Liver (tissue), 8 donors: ENCODE measurements at regions not wholly inside any gene's neighbourhood (a gene's known extent, or its start where the extent isn't known, plus 50 kb on each side); places are given as distances from the start of the nearest gene placed in this dataset.

Experiments
- DNase-seq: peaks from one replicate; pipeline ENCODE4 v3.0.0-alpha.2; 2017; ENCODE audit warnings: low spot score
- H3K27ac ChIP-seq, 2 donors: one replicate each; pipeline ENCODE4 v1.7.0; 2013; ENCODE audit warnings: inconsistent platforms in 2 of 2, low read length in 2 of 2, control low read depth in 1 of 2, low read depth in 1 of 2, mild to moderate bottlenecking in 1 of 2
- H3K27me3 ChIP-seq, 4 donors: one replicate each; pipeline versions ENCODE4 v1.6.1 to v1.7.0; 2013; ENCODE audit warnings: low read length in 3 of 4, inconsistent platforms in 1 of 4, mild to moderate bottlenecking in 1 of 4, moderate library complexity in 1 of 4; ENCODE audit not compliant: control insufficient read depth in 4 of 4, insufficient read depth in 4 of 4
- H3K36me3 ChIP-seq, 4 donors: one replicate each; pipeline versions ENCODE4 v1.6.1 to v1.7.0; 2013; ENCODE audit warnings: low read length in 3 of 4, mild to moderate bottlenecking in 3 of 4, low read depth in 1 of 4, moderate library complexity in 1 of 4; ENCODE audit not compliant: control insufficient read depth in 4 of 4, insufficient read depth in 3 of 4
- H3K4me1 ChIP-seq, 4 donors: one replicate each; pipeline versions ENCODE4 v1.6.1 to v1.7.0; 2013; ENCODE audit warnings: low read length in 3 of 4, mild to moderate bottlenecking in 3 of 4, moderate library complexity in 1 of 4; ENCODE audit not compliant: control insufficient read depth in 4 of 4, insufficient read depth in 4 of 4
- H3K4me3 ChIP-seq, 3 donors: one replicate each; pipeline versions ENCODE4 v1.6.1 to v1.7.0; 2013; ENCODE audit warnings: low read length in 3 of 3, control low read depth in 1 of 3, low read depth in 1 of 3, mild to moderate bottlenecking in 1 of 3
- H3K9ac ChIP-seq, 2 donors: one replicate each; pipeline ENCODE4 v1.7.0; 2013; ENCODE audit warnings: low read length in 2 of 2, mild to moderate bottlenecking in 2 of 2, moderate library complexity in 2 of 2, control low read depth in 1 of 2, low read depth in 1 of 2
- H3K9me3 ChIP-seq, 4 donors: one replicate each; pipeline versions ENCODE4 v1.6.1 to v1.7.0; 2013; ENCODE audit warnings: low read length in 3 of 4; ENCODE audit not compliant: control insufficient read depth in 4 of 4
- ATF3 ChIP-seq: IDR thresholded peaks from 2 replicates; pipeline ENCODE4 v1.6.1; 2016; ENCODE audit warnings: antibody characterized with exemption
- CTCF ChIP-seq: fragments of 150-350 bp; IDR thresholded peaks from 2 replicates; pipeline ENCODE4 v1.5.1; 2017; ENCODE audit warnings: improper control_type of control experiment, low read depth, low read length; ENCODE audit not compliant: missing input control
- EGR1 ChIP-seq, 2 donors: IDR thresholded peaks; 2 replicates each; pipeline ENCODE4 v1.6.1; 2016 to 2018; ENCODE audit warnings: antibody characterized with exemption in 2 of 2, low read depth in 2 of 2
- FOXA1 ChIP-seq: IDR thresholded peaks from 2 replicates; pipeline ENCODE4 v1.6.1; 2016; ENCODE audit warnings: antibody characterized with exemption
- FOXA2 ChIP-seq: IDR thresholded peaks from 2 replicates; pipeline ENCODE4 v1.6.1; 2016; ENCODE audit warnings: antibody characterized with exemption
- GABPA ChIP-seq, 2 donors: IDR thresholded peaks in 1 of 2; conservative IDR thresholded peaks in 1 of 2; 2 replicates each; pipeline ENCODE4 v1.6.1; 2016; ENCODE audit warnings: antibody characterized with exemption in 2 of 2, mild to moderate bottlenecking in 1 of 2, moderate library complexity in 1 of 2
- HNF4A ChIP-seq, 2 donors: conservative IDR thresholded peaks; 2 replicates each; pipeline ENCODE4 v1.6.1; 2016; ENCODE audit warnings: antibody characterized with exemption in 2 of 2, mild to moderate bottlenecking in 2 of 2
- HNF4G ChIP-seq: IDR thresholded peaks from 2 replicates; pipeline ENCODE4 v1.6.1; 2016; ENCODE audit warnings: antibody characterized with exemption
- JUND ChIP-seq, 2 donors: IDR thresholded peaks; 2 replicates each; pipeline ENCODE4 v1.6.1; 2016; ENCODE audit warnings: antibody characterized with exemption in 2 of 2
- NR2F2 ChIP-seq: IDR thresholded peaks from 2 replicates; pipeline ENCODE4 v1.6.1; 2016; ENCODE audit warnings: antibody characterized with exemption
- RAD21 ChIP-seq, 2 donors: IDR thresholded peaks; 2 replicates each; pipeline ENCODE4 v1.6.1; 2016; ENCODE audit warnings: antibody characterized with exemption in 2 of 2, mild to moderate bottlenecking in 2 of 2
- REST ChIP-seq: IDR thresholded peaks from 2 replicates; pipeline ENCODE4 v1.6.1; 2016; ENCODE audit warnings: antibody characterized with exemption, mild to moderate bottlenecking
- RXRA ChIP-seq, 2 donors: IDR thresholded peaks; 2 replicates each; pipeline ENCODE4 v1.6.1; 2017 to 2018; ENCODE audit warnings: antibody characterized with exemption in 2 of 2, mild to moderate bottlenecking in 1 of 2
- SP1 ChIP-seq: IDR thresholded peaks from 2 replicates; pipeline ENCODE4 v1.6.1; 2018; ENCODE audit warnings: antibody characterized with exemption, mild to moderate bottlenecking
- TAF1 ChIP-seq: conservative IDR thresholded peaks from 2 replicates; pipeline ENCODE4 v1.6.1; 2016; ENCODE audit warnings: antibody characterized with exemption, mild to moderate bottlenecking
- YY1 ChIP-seq: IDR thresholded peaks from 2 replicates; pipeline ENCODE4 v1.6.1; 2016; ENCODE audit warnings: antibody characterized with exemption, mild to moderate bottlenecking
- WGBS: extraction: QIAGEN DNeasy Blood & Tissue Kit; methylation state at CpG from one replicate; pipeline ENCODE4 v1.1.7; 2013; 5-methylcytosine and 5-hydroxymethylcytosine counted together
- TF ChIP-seq, protein P1 (sequence below): IDR thresholded peaks from 2 replicates; pipeline ENCODE4 v1.6.1; 2016; ENCODE audit warnings: antibody characterized with exemption
- TF ChIP-seq, protein P2 (sequence below): IDR thresholded peaks from 2 replicates; pipeline ENCODE4 v1.6.1; 2016; ENCODE audit warnings: antibody characterized with exemption
- donor health status: healthy.
- donor health status: healthy.
- donor health status: healthy.
- donor health status: healthy.
- donor health status: healthy.

DNA sequence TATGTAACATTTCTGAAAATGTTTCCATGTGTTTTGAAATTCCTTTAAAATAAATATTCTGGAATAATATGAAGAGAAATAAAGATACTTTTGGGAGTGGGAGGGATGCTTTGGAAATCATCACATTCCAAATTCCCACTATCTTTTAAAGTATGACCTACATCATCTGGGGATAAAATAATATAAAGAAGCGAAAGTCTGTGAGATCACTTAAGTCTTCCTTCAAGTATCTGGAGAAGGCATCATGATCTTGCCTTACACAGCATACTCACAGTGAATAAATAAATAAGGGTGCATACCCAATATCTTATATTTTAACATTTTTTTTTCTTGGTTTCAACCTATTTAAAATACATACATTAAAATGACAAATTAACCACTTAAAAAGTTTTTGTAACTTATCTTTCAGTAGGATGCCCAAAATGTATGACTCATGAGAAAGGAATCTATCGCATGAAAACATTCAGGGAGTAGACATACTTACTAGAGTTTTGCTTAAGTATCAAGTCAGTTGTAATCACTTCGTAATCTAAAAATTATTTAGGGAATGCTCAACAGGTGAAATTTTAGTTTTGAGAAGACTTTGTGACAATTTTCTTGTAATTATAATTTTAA is 248.3 kb upstream of the COL3A1 start:
- Histone ChIP-seq H3K27ac (no peak overlapping the region), H3K4me1 (no peaks in the 10 kb centered on the region), H3K4me3 (no peak overlapping the region), H3K9ac (no peak overlapping the region), H3K27me3 (no peaks in the 10 kb centered on the region), H3K9me3 (no peaks in the 10 kb centered on the region), H3K36me3 (no peaks in the 10 kb centered on the region)
- DNase-seq = no peak
- TF ChIP-seq JUND (IDR thresholded peaks at IDR 0.05) = no peak
- TF ChIP-seq, protein P1, sequence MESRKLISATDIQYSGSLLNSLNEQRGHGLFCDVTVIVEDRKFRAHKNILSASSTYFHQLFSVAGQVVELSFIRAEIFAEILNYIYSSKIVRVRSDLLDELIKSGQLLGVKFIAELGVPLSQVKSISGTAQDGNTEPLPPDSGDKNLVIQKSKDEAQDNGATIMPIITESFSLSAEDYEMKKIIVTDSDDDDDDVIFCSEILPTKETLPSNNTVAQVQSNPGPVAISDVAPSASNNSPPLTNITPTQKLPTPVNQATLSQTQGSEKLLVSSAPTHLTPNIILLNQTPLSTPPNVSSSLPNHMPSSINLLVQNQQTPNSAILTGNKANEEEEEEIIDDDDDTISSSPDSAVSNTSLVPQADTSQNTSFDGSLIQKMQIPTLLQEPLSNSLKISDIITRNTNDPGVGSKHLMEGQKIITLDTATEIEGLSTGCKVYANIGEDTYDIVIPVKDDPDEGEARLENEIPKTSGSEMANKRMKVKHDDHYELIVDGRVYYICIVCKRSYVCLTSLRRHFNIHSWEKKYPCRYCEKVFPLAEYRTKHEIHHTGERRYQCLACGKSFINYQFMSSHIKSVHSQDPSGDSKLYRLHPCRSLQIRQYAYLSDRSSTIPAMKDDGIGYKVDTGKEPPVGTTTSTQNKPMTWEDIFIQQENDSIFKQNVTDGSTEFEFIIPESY = no peak
- no peak for TF ChIP-seq REST
- TF ChIP-seq HNF4G = no peak
- no peak for TF ChIP-seq FOXA2
- TF ChIP-seq ATF3 = no peak
- TF ChIP-seq FOXA1 = no peak
- TF ChIP-seq, protein P2, sequence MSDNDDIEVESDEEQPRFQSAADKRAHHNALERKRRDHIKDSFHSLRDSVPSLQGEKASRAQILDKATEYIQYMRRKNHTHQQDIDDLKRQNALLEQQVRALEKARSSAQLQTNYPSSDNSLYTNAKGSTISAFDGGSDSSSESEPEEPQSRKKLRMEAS = no peak
- no peak for TF ChIP-seq CTCF
- TF ChIP-seq TAF1 = no peak
- no peak for TF ChIP-seq RXRA (IDR thresholded peaks at IDR 0.05)
- TF ChIP-seq YY1 = no peak
- no peak for TF ChIP-seq NR2F2
- TF ChIP-seq HNF4A (conservative IDR thresholded peaks at IDR 0.05) = no peak
- no peak for TF ChIP-seq SP1
- no peak for TF ChIP-seq GABPA (IDR thresholded peaks at IDR 0.05 in 1 of 2, conservative IDR thresholded peaks at IDR 0.05 in 1 of 2)
- no peak for TF ChIP-seq RAD21 (IDR thresholded peaks at IDR 0.05)
- TF ChIP-seq EGR1 (IDR thresholded peaks at IDR 0.05; ENCODE audit: low read depth in 2 of 2) = no peak
- 49% methylated on average over 3 of the region's 3 CpGs for WGBS
